Activated CD4-positive, CD25-positive, alpha-beta regulatory T cell treated with anti-CD3 and anti-CD28 coated beads, Interleukin-2, amount 50 U/mL, for 24 hours (primary cell): ENCODE measurements at regions not wholly inside any gene's neighbourhood (a gene's known extent, or its start where the extent isn't known, plus 50 kb on each side); places are given as distances from the start of the nearest gene placed in this dataset.
"Not testable (repeated sequence)": the region's sequence is repeated elsewhere in the genome, so short reads cannot be mapped to it uniquely, and the experiment has no call there.

Experiments used
- ATAC-seq, 2 donors: fragments of 150-1000 bp; cut with Tn5 transposase; one replicate each; pipeline ENCODE4 v1.10.0; 2021; ENCODE audit warnings: mild to moderate bottlenecking in 1 of 2, moderate library complexity in 1 of 2

- no peak for ATAC-seq
Observed at GRCh38 chr3:82595530-82595929, 834.1 kb upstream of the GBE1 start.

GRCh38 chr3:82587174-82587573, 825.7 kb upstream of the GBE1 start:
- ATAC-seq, result no peak

GRCh38 chr3:82586414-82586813, 825.0 kb upstream of the GBE1 start:
- ATAC-seq, result no peak

GRCh38 chr3:82586002-82586401, 824.6 kb upstream of the GBE1 start:
- not testable (repeated sequence) for ATAC-seq

- ATAC-seq, result not testable (repeated sequence)
Observed at GRCh38 chr3:82585591-82585990, 824.1 kb upstream of the GBE1 start.

- not testable (repeated sequence) for ATAC-seq
Observed at GRCh38 chr3:82584861-82585260, 823.4 kb upstream of the GBE1 start.

GRCh38 chr3:82584415-82584814, 823.0 kb upstream of the GBE1 start:
- not testable (repeated sequence) for ATAC-seq

GRCh38 chr3:82581350-82581749, 819.9 kb upstream of the GBE1 start:
- no peak for ATAC-seq

GRCh38 chr3:82572721-82573120, 811.3 kb upstream of the GBE1 start:
- ATAC-seq, result no peak

- no peak for ATAC-seq
Observed at GRCh38 chr3:82568776-82569338, 807.4 kb upstream of the GBE1 start.

- no peak for ATAC-seq
Observed at GRCh38 chr3:82567029-82567600, 805.7 kb upstream of the GBE1 start.

GRCh38 chr3:82562896-82563295, 801.5 kb upstream of the GBE1 start:
- ATAC-seq, result no peak

GRCh38 chr3:82561784-82562183, 800.3 kb upstream of the GBE1 start:
- ATAC-seq, result no peak

- no peak for ATAC-seq
Observed at GRCh38 chr3:82558081-82558480, 796.6 kb upstream of the GBE1 start.

- ATAC-seq, result no peak
Observed at GRCh38 chr3:82556113-82556512, 794.7 kb upstream of the GBE1 start.

- ATAC-seq, result not testable (repeated sequence)
Observed at GRCh38 chr3:82542556-82542955, 781.1 kb upstream of the GBE1 start.

GRCh38 chr3:82521657-82522056, 760.2 kb upstream of the GBE1 start:
- no peak for ATAC-seq

- no peak for ATAC-seq
Observed at GRCh38 chr3:82520846-82521245, 759.4 kb upstream of the GBE1 start.

GRCh38 chr3:82509951-82510603, 748.6 kb upstream of the GBE1 start:
- no peak for ATAC-seq

- ATAC-seq, result no peak
Observed at GRCh38 chr3:82509106-82509842, 747.8 kb upstream of the GBE1 start.

GRCh38 chr3:82506204-82506603, 744.8 kb upstream of the GBE1 start:
- ATAC-seq, result peak in 1 of 2 donors; percentile 13

- no peak for ATAC-seq
Observed at GRCh38 chr3:82505079-82505756, 743.8 kb upstream of the GBE1 start.

- ATAC-seq, result no peak
Observed at GRCh38 chr3:82498186-82498585, 736.7 kb upstream of the GBE1 start.
